ENCODE measurements at regions not wholly inside any gene's neighbourhood (a gene's known extent, or its start where the extent isn't known, plus 50 kb on each side); places are given as distances from the start of the nearest gene placed in this dataset.

DNA sequence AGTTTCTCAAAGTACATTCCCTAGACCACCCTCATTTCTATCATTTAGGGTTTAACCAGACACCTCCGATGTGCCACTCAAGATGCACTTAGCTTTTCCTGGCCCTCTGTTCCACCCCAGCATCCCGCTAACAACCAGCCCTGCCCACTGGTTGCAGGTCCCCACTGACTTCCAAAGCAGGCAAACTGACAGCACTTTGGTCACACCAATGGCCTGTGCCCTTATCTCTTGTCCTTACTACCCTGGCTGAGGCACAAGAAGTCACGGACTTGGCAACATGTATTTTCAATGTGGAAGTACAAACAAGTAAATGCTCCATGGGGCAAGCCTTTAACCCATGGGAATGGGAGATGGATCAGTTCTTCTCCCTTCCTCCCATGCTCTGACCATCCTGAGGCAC, 357.1 kb downstream of the OMA1 start:
- TF ChIP-seq, protein P1, sequence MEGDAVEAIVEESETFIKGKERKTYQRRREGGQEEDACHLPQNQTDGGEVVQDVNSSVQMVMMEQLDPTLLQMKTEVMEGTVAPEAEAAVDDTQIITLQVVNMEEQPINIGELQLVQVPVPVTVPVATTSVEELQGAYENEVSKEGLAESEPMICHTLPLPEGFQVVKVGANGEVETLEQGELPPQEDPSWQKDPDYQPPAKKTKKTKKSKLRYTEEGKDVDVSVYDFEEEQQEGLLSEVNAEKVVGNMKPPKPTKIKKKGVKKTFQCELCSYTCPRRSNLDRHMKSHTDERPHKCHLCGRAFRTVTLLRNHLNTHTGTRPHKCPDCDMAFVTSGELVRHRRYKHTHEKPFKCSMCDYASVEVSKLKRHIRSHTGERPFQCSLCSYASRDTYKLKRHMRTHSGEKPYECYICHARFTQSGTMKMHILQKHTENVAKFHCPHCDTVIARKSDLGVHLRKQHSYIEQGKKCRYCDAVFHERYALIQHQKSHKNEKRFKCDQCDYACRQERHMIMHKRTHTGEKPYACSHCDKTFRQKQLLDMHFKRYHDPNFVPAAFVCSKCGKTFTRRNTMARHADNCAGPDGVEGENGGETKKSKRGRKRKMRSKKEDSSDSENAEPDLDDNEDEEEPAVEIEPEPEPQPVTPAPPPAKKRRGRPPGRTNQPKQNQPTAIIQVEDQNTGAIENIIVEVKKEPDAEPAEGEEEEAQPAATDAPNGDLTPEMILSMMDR (conservative IDR thresholded peaks at IDR 0.05; ENCODE audit: low read depth, low read length): no peak
- no peak for TF ChIP-seq EZH2 (IDR thresholded peaks at IDR 0.05; ENCODE audit: low read length, unreplicated experiment)

Measured in PC-3 (cell line).